ENCODE measurements at regions not wholly inside any gene's neighbourhood (a gene's known extent, or its start where the extent isn't known, plus 50 kb on each side); places are given as distances from the start of the nearest gene placed in this dataset.

- Histone ChIP-seq H3K4me3 (ENCODE audit: control insufficient read depth in 1 of 2, extremely low read depth in 1 of 2, low read length in 1 of 2) (no peak overlapping the region), H3K27ac (ENCODE audit: low read length) (no peak overlapping the region), H3K4me1 (ENCODE audit: control insufficient read depth in 1 of 2, extremely low read depth in 1 of 2, insufficient read depth in 2 of 2, low read length in 2 of 2) (no peaks in the 10 kb centered on the region), H3K9me3 (no peaks in the 10 kb centered on the region), H3K36me3 (ENCODE audit: control insufficient read depth in 2 of 2, extremely low read depth in 1 of 2, insufficient read depth in 1 of 2, low read length in 1 of 2) (no peaks in the 10 kb centered on the region), H3K27me3 (replicated peaks in 1 of 2; ENCODE audit: control insufficient read depth in 2 of 2, extremely low read depth in 1 of 2, insufficient read depth in 2 of 2, low read length in 1 of 2) (no peaks in the 10 kb centered on the region)
- Mint-ChIP-seq H3K4me1 (no peaks in the 10 kb centered on the region), H3K27ac (no peak overlapping the region), H3K9me3 (no peaks in the 10 kb centered on the region), H3K27me3 (no peaks in the 10 kb centered on the region), H3K36me3 (no peaks in the 10 kb centered on the region), H3K4me3 (no peak overlapping the region)
- CTCF ChIA-PET: no interaction called here
- no peak for ATAC-seq (replicated peaks in 1 of 4)
- no peak for DNase-seq
- no CpG with 5 or more reads among the region's 1 CpG for WGBS (ENCODE audit: insufficient coverage)
- POLR2A ChIA-PET: no interaction called here
Measured at GRCh38 chrX:113962343-113962742, 621.5 kb upstream of the HTR2C start.

- Mint-ChIP-seq H3K4me3 (no peak overlapping the region), H3K4me1 (no peaks in the 10 kb centered on the region), H3K36me3 (no peaks in the 10 kb centered on the region), H3K27me3 (peaks cover 0 to 7% of the 10 kb centered on the region in 2 donors), H3K27ac (no peak overlapping the region), H3K9me3 (no peaks in the 10 kb centered on the region)
- 67% methylated on average over 1 of the region's 4 CpGs for WGBS (ENCODE audit: insufficient coverage)
- Histone ChIP-seq H3K27me3 (replicated peaks in 1 of 2; ENCODE audit: control insufficient read depth in 2 of 2, extremely low read depth in 1 of 2, insufficient read depth in 2 of 2, low read length in 1 of 2) (no peaks in the 10 kb centered on the region), H3K4me3 (ENCODE audit: control insufficient read depth in 1 of 2, extremely low read depth in 1 of 2, low read length in 1 of 2) (no peak overlapping the region), H3K36me3 (ENCODE audit: control insufficient read depth in 2 of 2, extremely low read depth in 1 of 2, insufficient read depth in 1 of 2, low read length in 1 of 2) (no peaks in the 10 kb centered on the region), H3K9me3 (no peaks in the 10 kb centered on the region), H3K4me1 (ENCODE audit: control insufficient read depth in 1 of 2, extremely low read depth in 1 of 2, insufficient read depth in 2 of 2, low read length in 2 of 2) (no peaks in the 10 kb centered on the region), H3K27ac (ENCODE audit: low read length) (no peak overlapping the region)
- ATAC-seq (replicated peaks in 1 of 4) (no peak), DNase-seq (no peak)
- ChIA-PET POLR2A (no interaction called here), CTCF (interaction anchor here in 1 of 2 donors (0.6 kb wide), 1 partner anchor 253 kb away, joined by 3 read pairs; no protein-coding TSS in a partner anchor)
Measured at GRCh38 chrX:113959912-113960626, 623.8 kb upstream of the HTR2C start.

GRCh38 chrX:113956936-113957335 is 627.0 kb upstream of the HTR2C start:
- DNase-seq: no peak

GRCh38 chrX:113954297-113954696 is 629.6 kb upstream of the HTR2C start:
- H3K4me1 Mint-ChIP-seq: no peaks in the 10 kb centered on the region
- ChIA-PET POLR2A (no interaction called here), CTCF (no interaction called here)
- DNase-seq: no peak
- ATAC-seq (replicated peaks in 1 of 4): no peak
- Histone ChIP-seq H3K4me1 (ENCODE audit: control insufficient read depth in 1 of 2, extremely low read depth in 1 of 2, insufficient read depth in 2 of 2, low read length in 2 of 2) (no peaks in the 10 kb centered on the region), H3K9me3 (no peaks in the 10 kb centered on the region), H3K4me3 (ENCODE audit: control insufficient read depth in 1 of 2, extremely low read depth in 1 of 2, low read length in 1 of 2) (no peak overlapping the region), H3K27ac (ENCODE audit: low read length) (no peak overlapping the region), H3K36me3 (ENCODE audit: control insufficient read depth in 2 of 2, extremely low read depth in 1 of 2, insufficient read depth in 1 of 2, low read length in 1 of 2) (no peaks in the 10 kb centered on the region), H3K27me3 (replicated peaks in 1 of 2; ENCODE audit: control insufficient read depth in 2 of 2, extremely low read depth in 1 of 2, insufficient read depth in 2 of 2, low read length in 1 of 2) (no peaks in the 10 kb centered on the region)
- peaks cover 0 to 9% of the 10 kb centered on the region in 2 donors for H3K27me3 Mint-ChIP-seq
- WGBS (ENCODE audit: insufficient coverage): no CpG with 5 or more reads among the region's 3 CpGs
- H3K4me3 Mint-ChIP-seq: no peak overlapping the region
- no peak overlapping the region for H3K27ac Mint-ChIP-seq
- peaks cover 0 to 5% (median 4%) of the 10 kb centered on the region in 3 donors for H3K9me3 Mint-ChIP-seq
- no peaks in the 10 kb centered on the region for H3K36me3 Mint-ChIP-seq

More at GRCh38 chrX:113956936-113957335, 627.0 kb upstream of the HTR2C start:
- POLR2A ChIA-PET: no interaction called here
- no peaks in the 10 kb centered on the region for H3K4me1 Mint-ChIP-seq
- no peaks in the 10 kb centered on the region for H3K27me3 ChIP-seq (replicated peaks in 1 of 2; ENCODE audit: control insufficient read depth in 2 of 2, extremely low read depth in 1 of 2, insufficient read depth in 2 of 2, low read length in 1 of 2)
- peaks cover 0 to 7% of the 10 kb centered on the region in 2 donors for H3K27me3 Mint-ChIP-seq
- H3K36me3 Mint-ChIP-seq: no peaks in the 10 kb centered on the region
- H3K9me3 ChIP-seq: no peaks in the 10 kb centered on the region
- H3K4me1 ChIP-seq (ENCODE audit: control insufficient read depth in 1 of 2, extremely low read depth in 1 of 2, insufficient read depth in 2 of 2, low read length in 2 of 2): no peaks in the 10 kb centered on the region
- H3K27ac ChIP-seq (ENCODE audit: low read length): no peak overlapping the region
- peaks cover 0 to 1% (median 0%) of the 10 kb centered on the region in 3 donors for H3K9me3 Mint-ChIP-seq
- WGBS (ENCODE audit: insufficient coverage): 17% methylated on average over 1 of the region's 6 CpGs
- no peak overlapping the region for H3K4me3 Mint-ChIP-seq
- no peak for ATAC-seq (replicated peaks in 1 of 4)
- no peak overlapping the region for H3K4me3 ChIP-seq (ENCODE audit: control insufficient read depth in 1 of 2, extremely low read depth in 1 of 2, low read length in 1 of 2)
- H3K36me3 ChIP-seq (ENCODE audit: control insufficient read depth in 2 of 2, extremely low read depth in 1 of 2, insufficient read depth in 1 of 2, low read length in 1 of 2): no peaks in the 10 kb centered on the region
- no peak overlapping the region for H3K27ac Mint-ChIP-seq
- CTCF ChIA-PET: no interaction called here

- CTCF ChIA-PET: no interaction called here
- H3K27ac ChIP-seq (ENCODE audit: low read length): no peak overlapping the region
Measured at GRCh38 chrX:113950081-113950678, 633.7 kb upstream of the HTR2C start.

GRCh38 chrX:113947548-113947947 is 636.3 kb upstream of the HTR2C start:
- no peaks in the 10 kb centered on the region for H3K36me3 Mint-ChIP-seq

More at GRCh38 chrX:113950081-113950678, 633.7 kb upstream of the HTR2C start:
- H3K4me3 Mint-ChIP-seq: no peak overlapping the region
- WGBS (ENCODE audit: insufficient coverage): no CpG with 5 or more reads among the region's 5 CpGs
- POLR2A ChIA-PET: no interaction called here
- Histone ChIP-seq H3K36me3 (ENCODE audit: control insufficient read depth in 2 of 2, extremely low read depth in 1 of 2, insufficient read depth in 1 of 2, low read length in 1 of 2) (no peaks in the 10 kb centered on the region), H3K4me3 (ENCODE audit: control insufficient read depth in 1 of 2, extremely low read depth in 1 of 2, low read length in 1 of 2) (no peak overlapping the region), H3K4me1 (ENCODE audit: control insufficient read depth in 1 of 2, extremely low read depth in 1 of 2, insufficient read depth in 2 of 2, low read length in 2 of 2) (no peaks in the 10 kb centered on the region), H3K27me3 (replicated peaks in 1 of 2; ENCODE audit: control insufficient read depth in 2 of 2, extremely low read depth in 1 of 2, insufficient read depth in 2 of 2, low read length in 1 of 2) (no peaks in the 10 kb centered on the region), H3K9me3 (no peaks in the 10 kb centered on the region)
- H3K27me3 Mint-ChIP-seq: peaks cover 0 to 4% of the 10 kb centered on the region in 2 donors
- H3K36me3 Mint-ChIP-seq: no peaks in the 10 kb centered on the region
- no peak overlapping the region for H3K27ac Mint-ChIP-seq
- peaks cover 0 to 5% (median 4%) of the 10 kb centered on the region in 3 donors for H3K9me3 Mint-ChIP-seq
- H3K4me1 Mint-ChIP-seq: no peaks in the 10 kb centered on the region
- DNase-seq (no peak), ATAC-seq (replicated peaks in 1 of 4) (no peak)

More at GRCh38 chrX:113947548-113947947, 636.3 kb upstream of the HTR2C start:
- ATAC-seq (replicated peaks in 1 of 4) (no peak), DNase-seq (no peak)
- Histone ChIP-seq H3K27ac (ENCODE audit: low read length) (no peak overlapping the region), H3K4me3 (ENCODE audit: control insufficient read depth in 1 of 2, extremely low read depth in 1 of 2, low read length in 1 of 2) (no peak overlapping the region), H3K4me1 (ENCODE audit: control insufficient read depth in 1 of 2, extremely low read depth in 1 of 2, insufficient read depth in 2 of 2, low read length in 2 of 2) (no peaks in the 10 kb centered on the region), H3K9me3 (no peaks in the 10 kb centered on the region), H3K36me3 (ENCODE audit: control insufficient read depth in 2 of 2, extremely low read depth in 1 of 2, insufficient read depth in 1 of 2, low read length in 1 of 2) (no peaks in the 10 kb centered on the region), H3K27me3 (replicated peaks in 1 of 2; ENCODE audit: control insufficient read depth in 2 of 2, extremely low read depth in 1 of 2, insufficient read depth in 2 of 2, low read length in 1 of 2) (no peaks in the 10 kb centered on the region)
- ChIA-PET CTCF (no interaction called here), POLR2A (no interaction called here)
- no peak overlapping the region for H3K27ac Mint-ChIP-seq
- H3K27me3 Mint-ChIP-seq: peaks cover 0 to 4% of the 10 kb centered on the region in 2 donors
- H3K4me3 Mint-ChIP-seq: no peak overlapping the region
- H3K4me1 Mint-ChIP-seq: no peaks in the 10 kb centered on the region
- H3K9me3 Mint-ChIP-seq: peaks cover 0 to 5% (median 5%) of the 10 kb centered on the region in 3 donors
- WGBS (ENCODE audit: insufficient coverage): no CpG with 5 or more reads among the region's 1 CpG
